HG02885 (cell line): ENCODE measurements at regions not wholly inside any gene's neighbourhood (a gene's known extent, or its start where the extent isn't known, plus 50 kb on each side); places are given as distances from the start of the nearest gene placed in this dataset.
"Not testable (repeated sequence)": the region's sequence is repeated elsewhere in the genome, so short reads cannot be mapped to it uniquely, and the experiment has no call there.

Experiments used
- ATAC-seq: cut with Tn5 transposase; IDR thresholded peaks from one replicate; pipeline ENCODE4 v1.9.1; 2021; ENCODE audit warnings: mild to moderate bottlenecking; ENCODE audit not compliant: unreplicated experiment, poor library complexity

DNA sequence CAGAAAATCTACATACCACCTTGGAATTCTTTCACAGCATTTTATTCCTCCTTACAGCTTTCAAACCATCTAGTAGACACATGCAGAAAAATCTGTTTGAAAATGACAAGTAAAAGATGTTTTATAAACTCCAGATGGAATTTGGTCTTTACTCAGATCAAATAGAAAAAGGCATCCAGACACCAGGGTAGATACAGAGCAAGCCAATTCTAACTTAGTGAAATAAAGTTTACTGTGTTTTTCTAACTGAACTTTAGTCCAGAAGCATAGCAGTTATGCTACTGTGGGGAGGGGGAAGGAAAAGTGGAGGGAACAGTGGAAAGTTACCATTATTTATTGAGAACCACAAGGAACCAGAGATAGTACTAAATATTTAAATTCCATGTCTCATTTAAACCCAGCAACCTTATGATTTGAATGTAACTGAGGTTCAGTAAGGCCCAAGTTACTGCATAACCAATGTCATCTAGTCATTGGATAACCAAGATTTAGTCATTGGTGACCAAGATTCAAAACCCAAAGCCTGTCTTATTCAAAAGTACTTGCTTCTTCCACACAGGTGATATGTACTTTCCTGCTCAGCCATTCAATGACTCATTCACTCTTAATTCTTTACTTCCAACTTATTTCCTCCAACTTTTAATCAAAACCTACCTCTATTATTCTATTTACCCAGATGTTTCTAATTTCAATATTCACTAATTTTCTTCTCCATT lies 57.7 kb downstream of the RAD51AP2 start:
- no peak for ATAC-seq

DNA sequence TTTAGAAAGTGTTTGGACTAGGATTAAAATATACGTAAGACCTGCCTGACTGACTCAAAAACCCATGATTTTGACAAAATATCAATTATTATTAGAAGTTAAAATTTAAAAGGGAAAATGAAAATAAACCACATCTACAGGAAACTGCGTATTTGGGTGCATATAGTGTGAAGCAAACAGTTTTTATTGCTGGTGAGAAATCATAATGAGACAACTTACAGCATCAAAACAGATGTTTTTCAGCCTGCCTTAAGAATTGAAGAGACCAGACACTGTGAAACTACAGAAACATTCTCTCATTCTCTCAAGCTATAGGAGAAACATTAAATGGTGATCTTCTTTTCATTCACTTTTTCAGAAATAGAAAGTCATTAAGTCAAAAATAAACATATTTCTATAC lies 62.9 kb downstream of the RAD51AP2 start:
- peak; percentile 45 for ATAC-seq

DNA sequence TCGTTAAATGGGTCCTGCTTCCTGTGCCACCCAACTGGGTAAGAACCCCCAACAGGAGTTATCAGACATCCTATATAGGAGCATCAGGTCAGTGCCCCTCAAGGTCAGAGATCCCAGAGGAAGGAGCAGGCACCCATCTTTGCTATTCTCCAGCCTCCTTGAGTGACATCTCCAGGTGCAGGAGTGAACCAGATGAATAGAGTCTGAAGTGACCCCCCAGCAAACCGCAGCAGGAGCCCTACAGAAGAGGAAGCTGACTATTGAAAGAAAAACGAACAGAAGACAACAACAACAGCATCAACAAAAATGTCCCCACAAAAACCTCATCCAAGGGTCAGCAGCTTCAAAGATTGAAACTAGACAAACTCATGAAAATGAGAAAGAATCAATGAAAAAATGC lies 72.0 kb downstream of the RAD51AP2 start:
- not testable (repeated sequence) for ATAC-seq

DNA sequence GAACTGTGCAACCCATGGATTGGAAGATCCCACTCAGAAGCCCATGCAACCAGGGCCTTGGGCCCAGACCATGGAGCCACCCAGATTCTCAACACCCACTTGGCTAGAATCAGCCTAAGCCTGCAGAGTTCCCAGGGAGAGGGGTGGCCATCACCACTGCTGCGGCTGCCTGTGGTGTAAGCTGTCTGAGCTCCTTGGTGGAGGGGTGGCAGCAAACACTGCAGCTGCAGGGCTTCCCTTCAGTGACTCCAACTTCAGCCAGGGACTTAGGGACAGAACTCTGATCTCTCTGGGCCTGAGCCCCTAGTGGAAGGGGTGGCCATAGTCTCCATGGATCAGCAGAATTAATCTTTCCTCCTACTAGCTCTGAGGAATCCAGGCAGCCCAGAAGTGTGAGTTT lies 72.5 kb downstream of the RAD51AP2 start:
- ATAC-seq = no peak

DNA sequence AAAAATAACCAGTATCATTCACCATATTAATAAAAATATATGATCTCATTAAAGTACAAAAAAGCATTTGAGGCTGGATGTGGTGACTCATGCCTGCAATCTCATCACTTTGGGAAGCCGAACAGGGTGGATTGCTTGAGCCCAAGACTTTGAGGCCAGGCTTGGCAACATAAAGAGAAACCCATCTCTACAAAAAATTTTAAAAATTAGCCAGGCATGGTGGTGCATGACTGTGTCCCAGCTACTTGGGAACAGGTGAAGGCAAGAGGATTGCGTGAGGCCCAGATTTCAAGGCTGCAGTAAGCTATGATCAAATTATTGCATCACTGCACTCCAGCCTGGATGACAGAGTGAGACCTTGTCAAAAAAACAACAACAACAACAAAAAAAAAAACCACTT lies 75.9 kb downstream of the RAD51AP2 start:
- ATAC-seq = no peak

DNA sequence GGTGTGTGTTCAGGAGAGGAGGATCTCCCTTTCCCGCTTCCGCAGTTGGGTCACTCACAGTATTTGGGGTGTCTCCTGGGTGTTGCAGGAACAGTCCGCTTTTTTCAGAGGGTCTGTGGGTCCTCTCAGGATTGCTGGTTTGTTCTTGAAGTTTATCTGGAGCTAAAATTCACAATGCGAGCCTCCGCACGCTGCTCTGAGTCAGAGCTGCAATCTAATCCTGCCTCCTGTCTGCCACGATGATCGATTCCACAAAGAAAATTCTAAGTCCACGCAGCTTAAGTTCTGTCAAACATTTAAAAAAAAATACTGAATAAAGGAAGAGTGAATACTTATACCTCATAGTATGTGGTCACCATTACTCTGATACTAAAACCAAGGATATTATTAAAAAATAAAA lies 76.5 kb downstream of the RAD51AP2 start:
- ATAC-seq = no peak

DNA sequence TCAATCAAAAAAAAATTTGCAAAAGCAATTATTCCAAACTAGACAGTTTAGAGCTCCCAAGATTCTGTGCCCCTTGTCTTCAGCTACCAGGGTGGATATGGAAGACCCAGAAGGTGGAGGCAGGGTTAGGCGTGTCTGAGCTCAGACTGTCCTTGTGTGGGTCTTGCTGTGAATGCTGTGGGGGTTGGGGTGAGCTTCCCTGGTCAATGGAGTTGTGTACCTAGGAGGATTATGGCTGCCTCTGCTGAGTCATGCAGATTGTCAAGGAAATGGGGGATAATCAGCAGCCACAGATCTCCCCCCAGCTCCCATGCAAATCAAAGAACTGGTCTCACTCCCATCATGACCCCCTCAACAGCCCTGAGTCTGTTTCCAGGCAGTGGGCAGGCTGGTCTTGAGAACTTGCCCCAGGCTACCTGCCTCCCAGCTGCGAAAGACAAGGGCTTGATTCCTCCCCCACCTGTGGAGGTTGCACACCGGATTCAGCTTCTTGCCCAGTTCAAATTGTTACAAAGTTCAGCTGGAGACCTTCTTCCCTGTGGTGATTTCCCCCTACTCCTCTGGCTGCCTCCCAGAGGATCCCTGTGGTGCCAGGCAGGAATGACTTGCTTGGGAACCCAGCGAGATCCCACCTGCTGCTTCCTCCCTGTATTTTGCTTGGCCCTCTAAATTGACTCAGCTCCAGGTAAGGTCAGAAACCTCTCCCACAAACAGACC lies 77.0 kb downstream of the RAD51AP2 start:
- ATAC-seq = no peak

DNA sequence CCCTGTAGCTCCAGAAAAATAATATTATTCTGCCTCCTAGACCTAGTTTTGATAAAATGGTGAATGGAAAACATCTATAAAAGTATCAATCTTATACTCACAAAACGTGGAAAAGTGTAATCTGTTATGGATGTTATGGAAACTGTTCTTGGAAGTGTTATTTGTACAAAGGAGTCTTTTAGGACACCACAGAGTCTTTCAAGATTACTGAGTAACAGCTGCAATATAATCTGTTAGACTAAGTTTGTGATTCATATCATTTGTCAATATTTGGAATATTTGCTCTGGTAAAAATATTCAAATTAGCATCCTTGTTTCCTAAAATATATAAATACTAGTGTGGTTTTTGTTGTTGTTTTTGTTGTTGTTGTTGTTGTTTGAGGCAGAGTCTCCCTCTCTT lies 87.9 kb downstream of the RAD51AP2 start:
- no peak for ATAC-seq

DNA sequence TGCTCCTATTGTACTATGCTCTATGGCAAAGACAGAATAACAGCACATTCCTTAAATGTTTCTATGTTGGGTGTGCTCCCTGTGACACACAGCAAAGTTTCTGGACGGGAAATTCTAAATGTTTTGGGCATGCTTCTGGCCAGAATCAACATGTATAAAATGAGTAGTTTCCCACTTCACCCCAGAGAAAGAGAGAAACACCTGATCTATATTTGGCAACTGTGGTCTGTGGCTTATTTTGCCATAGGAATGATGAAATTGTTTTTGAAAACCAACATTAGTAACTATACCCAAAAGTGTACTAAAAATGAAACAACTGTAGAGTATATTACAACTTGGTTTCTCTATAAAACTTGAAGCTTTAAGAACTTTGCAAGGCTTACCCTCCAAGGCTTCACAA lies 89.1 kb downstream of the RAD51AP2 start:
- no peak for ATAC-seq

DNA sequence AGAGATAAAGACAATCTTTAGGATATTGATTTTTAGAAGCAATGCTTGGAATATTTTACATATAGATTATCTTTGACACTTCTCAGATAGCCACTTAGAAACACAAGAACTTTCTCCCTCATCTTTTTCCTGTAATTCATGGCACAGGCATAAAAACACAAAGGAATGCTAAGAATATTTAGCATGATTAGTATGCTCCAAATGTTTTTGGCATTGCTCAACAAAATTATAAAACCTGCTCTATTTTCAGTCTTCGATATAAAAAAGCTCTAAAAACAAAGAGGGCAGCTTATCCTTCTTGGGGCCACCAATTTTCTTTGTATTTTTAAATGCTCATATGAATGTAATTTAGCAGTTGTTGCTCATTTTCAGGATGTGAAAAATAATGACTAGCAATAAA lies 90.8 kb downstream of the RAD51AP2 start:
- ATAC-seq = no peak

DNA sequence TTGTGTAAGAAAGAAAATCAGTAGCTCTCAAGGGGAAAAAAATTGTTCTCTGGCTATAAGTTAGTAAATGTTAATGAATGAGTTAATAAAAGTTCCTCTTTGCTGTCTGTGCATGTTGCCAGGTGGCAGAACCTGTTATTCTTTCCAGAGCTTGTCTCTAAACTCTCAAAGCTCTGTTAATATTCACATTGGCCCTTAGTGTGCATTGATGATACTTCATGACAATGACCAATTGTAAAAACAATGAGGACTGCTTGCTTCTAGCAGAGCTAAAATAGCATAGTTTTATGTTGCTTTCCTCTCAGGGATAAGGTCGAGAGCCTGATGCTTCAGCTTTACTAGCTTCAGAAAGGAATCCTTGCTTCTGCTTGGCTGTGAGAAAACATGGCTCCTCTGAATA lies 91.5 kb downstream of the RAD51AP2 start:
- ATAC-seq = no peak

DNA sequence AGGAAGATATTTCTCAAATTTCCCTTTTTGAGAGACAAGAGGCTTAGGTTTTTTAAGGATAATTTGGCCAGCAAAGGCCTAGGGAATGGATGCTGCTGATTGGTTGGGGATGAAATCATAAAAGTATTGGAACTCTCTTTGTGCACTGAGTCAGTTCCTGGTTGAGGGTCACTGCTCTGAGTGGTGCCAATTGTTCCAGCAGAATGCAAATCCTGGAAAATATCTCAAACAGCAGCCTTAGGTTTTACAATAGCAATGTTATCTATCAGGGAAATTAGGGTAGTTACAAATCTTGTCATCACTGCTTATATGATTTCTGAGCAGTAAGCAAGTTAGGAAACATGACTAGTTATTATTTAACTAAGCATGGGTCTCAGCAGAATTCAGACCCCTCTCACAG lies 96.2 kb downstream of the RAD51AP2 start:
- no peak for ATAC-seq

DNA sequence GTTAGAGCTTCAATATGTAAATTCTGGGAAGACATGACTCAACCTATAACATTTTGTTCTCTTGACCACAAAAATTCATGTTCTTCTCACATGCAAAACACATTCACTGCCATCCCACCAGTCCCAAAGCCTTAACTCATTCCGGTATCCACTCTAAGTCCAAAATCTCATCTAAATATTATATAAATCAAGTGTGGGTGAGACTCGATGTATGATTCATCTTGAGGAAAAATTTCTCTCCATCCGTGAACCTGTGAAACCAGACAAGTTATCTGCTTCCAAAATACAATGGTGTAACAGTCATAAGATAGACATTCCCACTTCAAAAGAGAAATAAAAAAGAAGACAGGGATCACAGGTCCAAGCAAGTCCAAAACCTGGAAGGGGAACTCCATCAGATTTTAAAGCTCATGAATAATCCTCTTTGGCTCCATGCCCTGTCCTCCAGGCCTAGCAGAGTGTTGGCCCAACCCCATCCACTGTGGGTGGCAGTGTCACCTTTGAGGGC lies 101.3 kb downstream of the RAD51AP2 start:
- ATAC-seq = no peak

DNA sequence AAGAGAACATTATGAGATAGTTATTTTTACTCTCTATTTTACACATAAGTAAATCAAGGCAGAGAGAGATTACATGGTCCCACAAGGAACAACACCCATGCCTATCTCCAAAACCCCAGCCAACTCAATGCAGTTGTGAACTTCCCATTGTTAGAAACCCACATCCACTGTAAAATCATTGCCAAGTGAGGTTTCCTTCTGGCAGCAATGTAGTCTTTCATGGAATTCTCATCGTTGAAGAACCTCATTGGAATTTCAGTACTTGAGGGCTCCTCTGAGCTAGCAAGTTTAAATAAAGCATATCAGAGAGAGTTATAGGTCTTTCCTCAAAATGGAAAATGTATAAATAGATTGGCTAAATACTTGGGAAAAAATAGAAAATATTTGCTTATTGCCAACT lies 105.2 kb downstream of the RAD51AP2 start:
- ATAC-seq = no peak

DNA sequence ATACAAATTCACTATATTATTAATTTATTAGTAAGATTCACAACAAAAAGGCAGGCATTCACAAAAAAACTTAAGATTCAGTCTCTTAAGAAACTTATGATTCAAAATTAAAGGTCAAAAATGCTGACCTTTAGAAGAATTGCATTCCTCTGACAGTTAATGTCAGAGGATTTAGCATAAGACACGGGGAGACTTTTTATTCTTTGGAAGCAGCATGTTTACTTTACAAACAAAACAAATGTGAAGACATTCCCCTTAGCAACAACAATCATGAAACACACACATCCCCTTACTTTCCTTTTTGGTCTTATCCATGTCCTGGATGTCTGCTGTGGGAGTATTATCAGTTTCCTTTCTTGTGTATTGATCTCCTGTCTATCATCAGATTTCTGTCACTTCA lies 117.1 kb downstream of the RAD51AP2 start:
- ATAC-seq = no peak

DNA sequence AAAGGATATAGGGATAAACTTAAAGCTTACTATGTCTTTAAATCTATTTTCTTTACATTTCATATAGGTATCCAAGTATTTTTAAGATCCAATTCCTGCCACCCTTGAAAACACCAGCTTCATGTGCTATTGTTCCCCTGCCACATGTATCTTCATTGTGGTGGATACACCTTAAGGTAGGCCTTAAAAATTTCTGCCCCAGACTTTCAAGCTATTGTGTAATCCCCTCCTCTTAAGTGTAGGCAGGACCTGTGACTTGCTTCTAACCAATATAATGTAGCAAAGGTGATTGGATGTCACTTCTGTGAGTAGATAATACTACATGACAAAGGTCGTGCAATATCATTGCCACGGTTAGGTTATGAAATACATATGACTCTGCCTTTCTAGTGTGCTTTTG lies 119.5 kb downstream of the RAD51AP2 start:
- ATAC-seq = no peak

DNA sequence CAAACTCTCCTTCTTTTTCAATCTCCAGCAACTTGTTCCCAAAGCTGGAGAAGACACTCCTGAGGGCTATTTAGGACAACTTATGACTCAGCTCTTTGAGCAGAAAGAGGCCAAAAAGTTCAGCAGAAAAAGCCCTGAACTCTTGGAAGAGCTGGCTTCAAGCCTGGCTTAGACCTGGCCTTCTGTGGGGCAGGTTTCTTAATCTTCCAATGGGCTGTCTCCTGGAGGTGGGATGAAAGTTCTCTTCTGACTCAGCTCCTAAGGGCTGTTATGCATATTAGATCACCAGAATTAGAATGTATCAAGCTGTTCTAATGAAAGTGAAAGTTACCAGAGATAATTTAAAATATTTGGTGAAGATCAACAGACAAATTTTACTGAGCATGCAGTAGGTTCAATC lies 129.4 kb downstream of the RAD51AP2 start:
- ATAC-seq = no peak

DNA sequence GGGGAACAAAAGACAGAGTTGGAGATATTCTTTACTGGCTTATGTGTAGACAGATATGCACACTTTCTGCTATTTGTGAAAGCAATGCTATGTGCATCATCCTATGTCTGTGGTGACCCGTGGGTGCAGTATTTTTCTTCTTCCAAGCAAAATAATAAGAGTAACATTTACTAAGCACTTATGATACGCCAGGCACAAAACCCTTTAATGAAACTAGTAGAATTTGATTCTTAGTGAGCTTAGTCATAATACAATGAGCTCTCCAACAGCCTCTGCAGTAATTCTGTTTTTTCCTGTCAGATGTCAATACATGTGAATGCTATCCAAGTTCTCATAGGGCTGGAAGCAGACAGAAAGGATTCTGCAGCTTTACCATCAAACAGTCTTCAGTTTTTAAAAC lies 130.6 kb downstream of the RAD51AP2 start:
- no peak for ATAC-seq

DNA sequence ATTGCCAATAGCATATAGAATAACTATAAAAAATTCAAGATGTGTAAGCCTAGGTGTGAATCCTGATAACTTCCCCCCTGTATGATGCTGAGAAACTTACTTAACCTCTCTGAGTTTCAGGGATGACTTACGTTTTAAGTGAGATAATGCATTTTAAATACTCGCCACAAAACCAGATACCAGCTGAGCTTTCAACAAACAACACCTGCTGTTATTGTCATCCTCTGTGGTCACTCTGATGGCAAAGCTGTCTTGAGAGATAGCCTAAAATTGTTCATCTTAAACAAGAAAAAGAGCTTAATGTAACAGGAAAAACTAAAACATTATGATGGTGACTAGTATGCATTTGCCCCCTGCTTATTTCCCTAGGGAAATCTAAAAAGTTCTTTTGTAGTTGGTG lies 131.5 kb downstream of the RAD51AP2 start:
- ATAC-seq = no peak

DNA sequence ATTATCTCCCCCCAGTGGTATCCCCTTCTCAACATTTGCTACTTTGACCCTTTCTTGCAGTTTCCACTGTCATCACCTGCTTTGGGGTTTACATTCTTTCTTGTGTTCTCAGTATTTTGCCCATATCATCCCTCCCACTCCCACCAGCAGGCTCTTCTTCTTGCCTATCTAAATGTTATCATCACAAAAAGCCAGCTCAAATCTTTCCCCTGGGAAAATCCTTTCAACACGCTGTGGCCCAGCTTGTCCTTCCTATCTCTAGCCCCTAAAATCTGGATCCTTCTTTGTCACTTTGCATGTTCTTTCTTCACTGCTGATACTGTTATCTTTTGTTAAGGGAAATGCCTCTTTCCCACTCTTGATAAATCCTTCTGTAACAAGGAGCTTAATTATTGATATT lies 138.2 kb downstream of the RAD51AP2 start:
- no peak for ATAC-seq

DNA sequence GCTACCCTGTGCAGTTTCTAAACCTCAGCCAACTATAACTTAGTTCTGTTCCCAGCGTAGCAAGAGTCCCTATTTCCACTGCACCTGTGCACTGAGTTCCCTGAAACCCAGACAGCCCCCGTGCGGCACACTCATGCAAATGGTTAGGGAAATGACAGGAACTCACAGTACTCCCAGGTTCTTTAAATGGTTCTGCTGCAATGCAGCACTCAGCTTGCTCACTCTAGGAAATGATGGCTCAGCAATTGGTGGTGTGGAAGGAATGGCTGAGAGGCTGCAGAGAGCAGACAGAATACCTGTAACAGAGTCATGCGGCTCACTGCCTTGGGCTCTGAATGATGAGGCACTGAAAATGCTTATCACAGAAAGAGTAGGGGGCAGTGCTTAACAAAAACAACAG lies 143.0 kb downstream of the RAD51AP2 start:
- ATAC-seq = no peak

DNA sequence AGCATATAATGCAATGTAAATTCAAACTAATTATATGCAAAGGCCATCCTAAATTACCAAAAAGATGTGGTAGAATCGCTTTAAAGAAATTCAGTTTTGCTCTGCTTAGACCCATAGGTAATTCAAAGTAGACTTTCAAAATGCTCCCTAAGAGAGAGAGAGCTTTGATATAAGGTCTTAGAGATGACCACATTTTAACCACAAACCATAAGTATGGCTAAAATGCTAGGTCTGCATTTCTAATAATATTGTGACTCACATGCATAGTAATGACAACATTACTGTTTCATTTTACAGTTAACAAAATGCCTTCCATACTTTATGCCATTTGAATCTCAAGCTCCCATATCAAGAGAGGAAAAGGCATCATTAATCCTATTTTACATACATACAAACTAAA lies 144.5 kb downstream of the RAD51AP2 start:
- ATAC-seq = no peak
